Fibroblast of peridontal ligament (primary cell): ENCODE measurements at regions not wholly inside any gene's neighbourhood (a gene's known extent, or its start where the extent isn't known, plus 50 kb on each side); places are given as distances from the start of the nearest gene placed in this dataset.

ENCODE experiments used
- DNase-seq: peaks from one replicate; pipeline ENCODE4 v3.0.0-alpha.2; 2010; ENCODE audit errors: extremely low read depth

DNA sequence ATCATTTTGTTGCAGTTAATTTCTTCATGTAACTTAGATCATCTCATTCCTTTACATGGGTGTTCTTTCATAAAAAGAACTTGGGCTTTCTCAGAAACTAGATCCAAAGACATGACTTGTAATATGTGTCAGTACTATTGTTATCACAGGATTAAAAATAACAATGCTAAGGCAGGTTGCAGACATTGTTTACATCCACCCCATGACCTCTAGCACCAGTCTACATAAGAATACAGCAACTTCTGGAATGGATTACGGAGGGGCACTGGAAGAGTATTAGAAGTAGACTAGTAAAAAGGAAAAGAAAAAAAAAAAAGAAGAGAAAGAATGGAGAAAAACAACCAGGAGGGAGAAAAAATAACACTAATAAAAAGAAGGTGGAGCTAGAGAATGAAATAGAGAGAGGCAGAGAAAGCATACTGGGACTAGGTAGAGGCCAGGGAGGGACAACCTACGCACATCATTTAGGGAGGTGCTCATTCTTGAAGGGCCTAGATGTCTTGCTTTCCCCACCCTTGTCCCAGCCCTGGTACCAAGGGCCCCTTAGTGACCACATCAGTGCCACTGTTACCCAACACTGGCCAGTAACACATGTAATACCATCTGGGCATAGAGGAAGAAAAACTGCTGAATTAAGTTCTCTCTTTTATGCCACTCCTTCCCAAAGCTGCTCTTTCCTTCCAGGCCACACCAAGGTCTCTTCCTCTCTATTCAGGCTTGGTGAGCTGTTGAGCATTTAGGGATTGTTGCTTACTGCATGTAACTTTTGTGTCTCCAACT, 70.6 kb upstream of the KLF7 start:
- no peak for DNase-seq

DNA sequence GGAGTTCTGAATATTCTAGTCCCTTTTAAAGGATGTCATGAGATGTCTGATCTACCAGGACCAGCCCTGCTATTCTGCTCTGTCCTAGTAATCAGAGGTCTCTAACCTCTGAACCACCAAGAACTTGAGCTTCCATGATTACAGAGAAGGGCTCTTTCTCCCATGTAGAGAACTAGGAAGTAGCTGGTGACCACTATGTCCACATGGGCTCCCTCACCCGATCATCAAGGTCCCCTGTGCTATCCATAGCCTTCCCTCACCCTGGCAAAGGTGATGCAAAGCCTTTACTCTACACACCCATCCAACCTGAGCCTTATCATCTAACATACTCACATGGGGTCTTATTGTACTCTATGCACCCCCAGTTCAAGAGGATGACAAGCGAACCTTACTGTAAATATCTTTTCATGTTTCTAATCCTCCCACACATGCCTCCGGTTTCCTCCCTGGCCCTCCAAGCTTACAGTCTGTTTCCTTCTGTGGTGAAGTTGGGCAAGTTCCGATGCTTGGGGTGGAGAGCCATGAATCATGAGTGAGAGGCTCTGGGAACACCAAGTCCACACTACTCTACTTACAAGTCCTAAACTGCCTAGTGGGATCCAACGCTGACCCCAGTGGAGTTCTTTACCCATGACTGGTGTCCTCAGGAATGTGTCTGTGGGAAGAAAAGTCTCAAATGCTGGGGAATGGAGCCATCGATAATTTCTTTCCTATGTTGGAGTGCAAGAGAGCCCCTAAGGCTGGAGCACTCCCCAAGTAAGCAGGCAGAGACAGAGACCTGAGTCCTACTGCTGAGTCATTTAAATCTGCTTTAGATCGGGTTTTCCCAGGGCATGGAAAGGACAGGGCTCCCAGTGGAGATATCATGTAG, 73.3 kb upstream of the KLF7 start:
- DNase-seq: peak; percentile 100

DNA sequence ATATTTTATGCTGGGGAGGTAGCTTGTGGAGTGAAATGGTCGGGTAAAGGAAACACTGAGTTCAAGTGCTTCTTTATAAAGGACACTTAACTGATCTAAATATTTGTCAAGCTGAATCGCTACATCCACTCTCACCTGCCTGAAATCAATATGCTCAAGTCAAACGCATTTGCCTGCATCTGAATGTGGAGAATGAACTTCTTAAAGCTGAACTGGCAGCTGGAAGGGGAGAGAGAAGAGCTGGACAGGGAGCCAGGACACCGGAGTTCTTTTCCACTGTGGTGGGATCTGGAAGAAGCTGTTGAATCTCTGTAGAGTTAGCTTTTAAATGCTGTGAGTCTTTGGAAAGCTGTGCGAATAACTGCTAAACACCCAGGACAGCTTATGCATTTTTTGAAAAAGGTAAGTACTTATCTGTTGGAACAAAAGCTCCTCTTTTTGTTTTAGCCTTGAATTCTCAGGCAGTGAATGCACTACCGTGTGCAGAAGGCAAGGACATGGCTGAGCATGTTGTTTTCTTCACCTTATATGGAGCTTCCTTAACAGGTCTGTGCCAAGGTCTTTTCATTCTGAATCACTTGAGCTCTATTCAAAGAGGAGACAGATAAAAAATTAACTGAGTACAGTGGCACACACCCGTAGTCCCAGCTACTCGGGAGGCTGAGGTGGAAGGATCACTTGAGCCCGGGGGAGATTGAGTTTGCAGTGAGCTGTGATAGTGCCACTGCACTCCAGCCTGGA, 74.2 kb upstream of the KLF7 start:
- DNase-seq: peak; percentile 60

DNA sequence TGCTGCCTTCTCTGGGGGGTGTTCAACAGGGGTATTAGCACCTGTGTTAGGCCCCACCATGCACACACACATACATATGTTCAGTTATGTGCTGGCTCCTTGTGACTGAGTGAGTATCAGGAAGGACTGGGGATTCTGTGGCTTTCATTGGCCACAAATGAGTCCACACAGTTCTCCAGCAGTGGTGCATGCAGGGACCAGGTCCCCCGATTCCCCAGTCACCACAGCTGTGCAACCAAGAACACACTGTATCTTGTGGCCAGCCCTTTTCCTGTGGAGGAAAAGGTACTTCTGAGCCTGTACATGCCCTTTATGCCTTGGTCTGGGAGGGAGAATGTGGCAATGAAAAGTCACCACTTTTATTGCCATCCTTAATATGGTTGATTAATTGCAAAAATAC, 74.9 kb upstream of the KLF7 start:
- DNase-seq: no peak

GRCh38 chr2:207241198-207241597, 75.5 kb upstream of the KLF7 start:
- DNase-seq: peak; percentile 31

DNA sequence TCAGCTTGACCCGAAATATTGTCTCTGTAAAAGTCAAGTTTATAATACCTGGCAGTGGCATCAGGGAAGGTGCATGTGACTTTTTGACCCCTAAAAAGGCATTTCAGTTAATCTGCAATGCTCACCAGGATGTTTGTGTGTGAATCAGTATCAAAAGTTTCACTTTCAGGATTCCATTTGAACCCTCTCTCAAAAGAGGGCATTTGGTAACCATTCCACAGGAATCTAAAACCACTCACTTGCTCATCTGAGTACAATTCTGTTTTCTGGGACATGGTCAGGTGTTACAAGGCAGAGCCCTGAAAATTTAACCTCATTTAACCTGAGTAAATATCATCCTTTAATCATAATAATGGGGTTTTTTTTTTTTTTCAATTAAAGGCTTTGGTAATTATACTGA, 77.9 kb upstream of the KLF7 start:
- no peak for DNase-seq

- DNase-seq: no peak
These were observed 79.5 kb upstream of the KLF7 start for GRCh38 chr2:207244971-207245925.

- no peak for DNase-seq
These were observed 83.1 kb upstream of the KLF7 start for GRCh38 chr2:207248702-207249377.

- DNase-seq: no peak
These were observed 85.3 kb upstream of the KLF7 start for GRCh38 chr2:207251022-207251421.

DNA sequence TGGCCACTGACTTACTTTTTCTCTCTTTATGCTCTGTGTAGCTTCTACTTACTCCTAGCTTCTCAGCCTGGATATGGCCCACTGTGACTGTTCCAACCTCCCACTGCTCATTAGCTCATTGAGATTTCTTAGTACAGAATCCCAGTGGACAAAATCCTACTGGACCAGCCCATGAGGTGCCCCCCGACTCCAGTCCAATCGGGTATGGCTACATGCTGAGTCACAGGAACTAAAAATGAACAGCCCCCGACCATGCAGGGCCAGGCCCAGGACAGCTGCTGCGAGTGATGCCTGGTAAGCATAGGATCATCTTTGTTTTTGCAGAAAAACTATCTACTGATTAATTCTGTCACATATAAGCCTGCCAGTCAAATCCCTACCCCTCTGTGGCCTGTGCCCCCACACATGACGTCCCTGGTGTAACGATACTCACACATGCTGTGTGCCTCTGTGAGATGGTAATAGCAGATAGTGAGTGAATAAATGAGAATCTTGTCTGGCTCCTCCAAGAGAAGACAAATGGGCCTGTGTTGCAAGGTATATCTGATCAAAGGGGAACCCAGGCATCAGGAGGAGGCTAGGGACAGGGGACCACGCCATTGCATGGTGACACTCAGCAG, 85.9 kb upstream of the KLF7 start:
- no peak for DNase-seq

DNA sequence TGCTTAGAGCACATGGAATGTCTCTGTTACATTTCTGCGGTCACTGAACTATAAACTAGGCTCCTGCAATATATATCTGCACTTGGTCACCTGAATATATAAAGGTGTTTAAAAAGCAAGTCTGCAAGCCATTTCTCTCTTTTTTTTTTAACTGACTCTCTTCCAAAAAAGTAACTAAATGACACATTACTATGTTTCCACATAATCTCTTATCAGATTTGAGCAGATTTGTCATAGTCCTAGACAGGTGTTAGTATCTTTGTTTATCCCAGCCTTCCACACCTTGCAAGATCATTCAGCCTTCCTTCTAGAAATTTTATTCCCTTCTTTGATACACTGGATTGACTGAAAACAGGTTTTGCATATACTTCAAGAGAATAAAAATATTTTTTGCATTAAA, 86.7 kb upstream of the KLF7 start:
- no peak for DNase-seq

DNA sequence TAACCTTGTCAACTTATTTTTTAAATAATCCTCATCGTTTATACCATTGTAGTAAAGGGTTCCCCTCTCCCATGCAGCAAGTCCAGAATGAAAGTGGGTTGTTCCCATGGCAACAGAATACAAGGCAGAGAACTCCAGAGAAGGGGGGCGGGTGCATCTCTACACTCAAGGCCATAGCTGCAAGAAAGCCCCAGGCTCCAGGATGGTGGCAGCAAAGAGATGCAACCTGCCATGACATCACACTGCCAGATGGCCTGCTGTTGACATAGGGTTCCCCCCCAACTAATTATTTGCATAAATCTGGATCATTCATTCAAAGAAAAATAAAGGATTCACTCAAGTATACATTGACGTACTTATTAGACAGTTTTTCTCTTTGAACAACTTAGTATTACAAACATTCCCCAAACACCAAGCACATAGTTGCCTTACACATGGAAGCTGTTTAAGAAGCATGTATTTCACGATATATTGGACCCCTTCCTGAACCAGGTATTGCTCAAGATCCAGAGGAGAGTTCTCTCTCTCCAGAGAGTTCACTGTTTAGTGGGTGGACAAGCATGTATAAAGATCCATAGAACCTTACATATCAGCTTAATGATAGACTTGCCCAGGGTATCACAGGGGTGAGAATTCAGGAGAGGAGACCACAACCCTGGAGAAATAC, 87.4 kb upstream of the KLF7 start:
- peak; percentile 42 for DNase-seq

- peak; percentile 88 for DNase-seq
These were observed 88.1 kb upstream of the KLF7 start for GRCh38 chr2:207253666-207254345.

DNA sequence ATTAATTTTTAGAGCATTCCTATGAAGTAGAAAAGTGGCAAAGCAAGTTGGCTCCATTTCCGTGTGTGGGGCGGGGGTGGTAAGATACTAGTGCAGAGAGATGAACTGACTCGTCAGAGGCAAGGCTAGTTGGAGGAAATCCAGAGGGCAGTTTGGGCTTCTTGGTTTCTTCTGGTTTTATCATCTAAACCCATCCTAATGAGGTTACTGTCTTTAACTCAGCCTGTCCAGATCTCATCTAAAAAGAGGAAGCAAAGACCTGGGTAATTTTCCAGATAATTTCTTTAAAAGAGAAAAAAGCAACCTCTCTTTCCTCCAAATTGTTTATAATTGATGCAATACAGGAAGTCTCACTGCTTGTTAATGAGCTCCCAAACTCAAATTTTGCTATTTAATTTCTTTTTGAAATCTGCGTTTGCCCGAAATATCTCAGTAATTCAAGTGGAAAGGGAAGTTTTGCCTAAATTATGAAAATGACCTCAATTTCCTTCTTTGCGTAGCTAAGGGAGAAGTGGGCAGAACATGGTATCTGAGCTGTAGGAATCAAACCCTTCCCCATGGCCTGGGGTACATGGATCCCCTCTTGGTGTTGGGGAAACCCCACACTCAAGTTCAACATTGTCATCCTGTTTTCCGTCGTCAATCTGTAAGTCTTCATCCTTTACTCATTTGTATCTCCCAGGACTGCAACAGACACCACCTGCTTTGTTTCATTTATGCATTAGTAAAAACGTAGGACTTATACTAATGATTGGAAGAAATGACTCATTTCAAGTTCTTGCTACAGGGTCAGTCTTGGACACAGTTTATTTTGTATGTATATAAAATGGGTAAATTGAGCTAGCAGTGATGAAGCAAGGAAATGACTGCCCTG, 89.1 kb upstream of the KLF7 start:
- DNase-seq: peak; percentile 50

- DNase-seq: no peak
These were observed 90.1 kb upstream of the KLF7 start for GRCh38 chr2:207255565-207256470.

DNA sequence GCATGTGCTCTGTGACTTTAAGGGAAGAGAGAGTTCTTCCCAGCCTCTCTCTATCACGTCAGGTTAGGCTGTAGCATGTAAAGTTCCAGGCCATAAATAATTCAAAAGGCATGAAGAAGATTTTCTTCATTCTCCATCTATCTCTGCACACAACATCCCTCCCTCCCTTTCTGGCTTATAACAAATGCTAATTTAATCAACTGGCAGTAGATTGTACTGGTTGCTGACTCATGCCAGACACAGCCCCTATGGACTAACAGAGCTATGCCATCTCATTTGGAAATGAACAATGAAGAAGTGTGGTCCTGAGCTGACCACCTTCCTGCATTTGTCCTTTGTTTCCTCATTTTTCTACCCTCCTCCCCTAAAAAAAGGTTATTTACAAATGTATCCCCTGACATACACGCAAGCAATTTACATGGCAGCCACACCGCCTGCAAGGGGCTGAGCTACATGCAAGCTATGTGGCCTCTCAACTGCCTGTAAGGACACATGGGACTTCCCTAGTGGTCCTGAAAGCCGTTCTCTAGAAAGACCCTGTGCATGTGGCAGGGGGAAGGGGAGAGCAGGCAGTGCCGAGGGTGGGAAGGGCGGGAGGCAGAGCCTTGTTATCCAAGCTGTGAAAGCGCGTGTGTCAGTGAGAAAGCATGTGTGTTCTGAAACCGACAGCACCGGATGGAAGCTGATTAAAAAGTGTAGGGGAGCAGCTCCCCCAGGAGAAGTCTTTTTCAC, 90.9 kb upstream of the KLF7 start:
- peak; percentile 49 for DNase-seq
